DMS53 (cell line): ENCODE measurements at regions not wholly inside any gene's neighbourhood (a gene's known extent, or its start where the extent isn't known, plus 50 kb on each side); places are given as distances from the start of the nearest gene placed in this dataset.
"Not testable (repeated sequence)": the region's sequence is repeated elsewhere in the genome, so short reads cannot be mapped to it uniquely, and the experiment has no call there.

Source experiments
- DNase-seq: peaks from one replicate; lab custom pipeline; 2025; lab: John Stamatoyannopoulos, UW

DNA sequence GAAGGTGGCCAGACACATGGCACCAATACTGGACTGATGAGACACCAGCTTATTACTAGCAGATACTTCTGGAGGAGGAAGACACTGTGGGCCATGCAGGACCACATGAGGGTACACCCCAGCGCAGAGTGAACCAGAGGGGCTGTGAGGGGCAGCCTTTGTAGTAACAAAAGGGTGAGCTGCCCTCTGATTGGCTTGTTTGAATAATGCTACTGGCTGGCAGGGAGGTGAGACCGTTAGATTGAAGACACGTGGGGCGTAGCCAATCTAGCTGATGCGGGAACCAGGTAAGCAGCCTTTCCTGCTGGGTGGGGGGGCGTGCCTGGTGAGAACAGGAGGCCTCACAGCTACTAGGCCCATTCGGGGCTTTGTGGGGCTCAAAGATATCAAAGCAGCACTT lies 102.8 kb upstream of the SEC14L1 start:
- no peak for DNase-seq

DNA sequence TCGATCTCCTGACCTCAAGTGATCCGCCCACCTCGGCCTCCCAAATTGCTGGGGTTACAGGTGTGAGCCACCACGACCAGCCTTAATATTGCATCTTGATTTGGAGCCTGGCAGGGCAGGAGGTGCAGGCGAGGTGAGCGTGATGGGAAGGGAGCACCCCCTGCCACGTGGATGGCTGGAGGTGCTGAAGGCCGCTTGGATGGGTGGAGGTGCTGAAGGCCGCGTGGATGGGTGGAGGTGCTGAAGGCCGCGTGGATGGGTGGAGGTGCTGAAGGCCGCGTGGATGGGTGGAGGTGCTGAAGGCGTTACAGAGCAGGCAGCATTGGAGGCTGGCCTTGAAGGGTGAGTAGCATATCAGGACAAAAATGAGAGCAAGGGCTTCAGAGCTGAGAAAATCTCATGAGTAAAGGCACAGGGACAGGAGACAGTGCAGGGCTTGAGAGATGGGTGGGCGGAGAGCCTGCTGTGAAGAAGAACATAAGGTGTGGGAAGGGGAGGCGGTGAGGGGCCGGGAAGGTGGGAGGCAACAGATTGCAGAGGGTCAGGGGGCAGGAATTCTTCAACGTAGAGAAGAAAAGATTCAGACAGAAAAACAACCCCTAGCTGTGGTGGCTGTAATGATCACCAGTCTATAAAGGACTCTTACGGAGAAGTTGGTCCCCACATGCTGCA lies 101.7 kb upstream of the SEC14L1 start:
- DNase-seq, result no peak

DNA sequence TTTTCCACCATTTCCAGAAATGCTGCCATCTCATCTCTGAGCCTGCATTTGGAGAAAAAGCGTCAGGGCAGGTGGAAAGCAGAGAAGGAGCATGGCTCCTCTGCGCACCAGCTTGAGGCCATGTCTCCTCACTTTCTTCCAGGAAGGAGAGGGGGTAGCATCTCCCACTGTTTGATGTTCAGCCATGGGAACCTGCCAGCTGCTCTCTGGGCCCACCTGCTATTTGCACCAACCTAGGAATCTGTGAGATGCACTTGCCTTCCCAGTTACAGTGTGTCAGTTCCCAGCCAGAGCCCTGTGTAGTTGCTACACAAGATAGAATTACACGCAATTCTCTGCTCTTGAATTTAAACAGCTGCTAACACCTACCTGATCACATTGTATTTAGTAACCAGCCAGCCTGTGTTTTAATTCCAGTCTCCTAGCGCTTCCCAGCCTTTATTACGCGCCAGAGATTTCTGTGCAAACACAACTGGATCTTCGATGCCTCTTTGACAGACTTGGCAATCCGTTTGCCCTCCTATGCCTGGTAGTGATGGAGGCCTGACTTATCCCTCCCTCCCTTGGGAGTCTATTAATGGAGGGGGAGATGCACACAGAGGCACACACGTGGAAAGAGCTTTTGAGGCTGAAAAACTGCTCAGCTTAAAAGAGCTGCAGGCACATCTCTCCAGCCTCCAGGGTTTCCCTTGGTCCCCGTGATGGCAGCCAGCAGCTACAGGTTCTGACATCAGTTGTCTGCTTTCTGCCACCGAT lies 98.1 kb upstream of the SEC14L1 start:
- no peak for DNase-seq

DNA sequence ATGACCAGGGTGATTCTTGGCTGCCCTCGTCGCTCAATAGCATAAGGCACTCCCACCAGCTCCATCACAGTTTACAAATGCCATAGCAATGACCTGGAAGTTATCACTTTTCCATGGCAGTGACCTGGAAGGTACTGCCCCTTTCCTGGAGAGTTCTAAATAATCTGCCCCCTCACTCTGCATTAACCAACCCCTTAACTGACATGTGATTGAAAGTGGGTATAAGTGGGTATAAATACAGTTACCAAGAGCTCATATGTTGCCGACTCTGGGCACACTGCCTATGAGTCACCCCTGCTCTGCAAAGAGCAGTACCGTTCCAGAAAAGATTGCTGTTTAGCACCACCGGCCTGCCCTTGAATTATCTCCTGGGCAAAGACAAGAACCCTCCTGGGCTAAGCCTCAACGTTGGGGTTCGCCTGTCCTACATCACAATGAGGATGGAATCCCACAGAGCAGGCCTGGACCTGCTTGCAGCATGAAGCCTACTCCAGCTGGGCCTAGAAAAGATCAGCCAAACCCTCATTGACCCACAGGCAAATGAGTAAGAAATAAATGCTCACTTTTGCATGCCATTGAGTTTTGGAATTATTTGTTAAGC lies 95.2 kb upstream of the SEC14L1 start:
- DNase-seq, result no peak

DNA sequence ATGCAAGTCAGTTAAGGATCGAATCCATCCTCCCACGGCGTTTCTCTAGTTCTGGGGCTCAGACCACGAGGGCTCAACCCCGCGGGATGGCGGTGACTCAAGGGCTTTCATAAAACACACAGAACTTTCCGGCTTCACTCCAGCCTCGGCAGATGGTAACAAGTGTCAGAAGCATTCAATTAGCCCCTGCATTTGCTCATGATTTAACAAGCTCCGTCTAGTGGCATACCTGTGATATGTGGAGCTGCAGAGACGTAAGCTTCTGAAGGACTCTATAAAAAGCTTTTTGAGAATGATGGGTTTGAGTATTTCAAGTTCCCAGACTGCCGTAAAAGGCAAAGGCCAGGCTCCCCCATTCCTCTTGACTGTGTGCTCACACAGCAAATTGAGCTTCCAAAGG lies 91.3 kb upstream of the SEC14L1 start:
- peak; percentile 37 for DNase-seq

DNA sequence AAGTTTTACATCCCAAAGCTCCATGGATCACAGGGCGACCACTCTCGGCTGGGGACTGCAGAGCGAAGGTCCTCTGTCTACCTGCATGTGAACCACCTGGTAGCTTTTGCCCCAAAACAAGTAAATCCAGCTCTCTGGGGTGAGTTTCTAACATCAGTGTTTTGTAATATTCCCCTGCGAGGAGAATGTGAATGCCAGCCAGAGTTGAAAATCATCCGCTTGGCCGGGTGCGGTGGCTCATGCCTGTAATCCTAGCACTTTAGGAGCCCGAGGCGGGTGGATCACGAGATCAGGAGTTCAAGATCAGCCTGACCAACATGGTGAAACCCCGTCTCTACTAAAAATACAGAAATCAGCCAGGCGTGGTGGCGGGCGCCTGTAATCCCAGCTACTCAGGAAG lies 89.9 kb upstream of the SEC14L1 start:
- DNase-seq, result not testable (repeated sequence)

DNA sequence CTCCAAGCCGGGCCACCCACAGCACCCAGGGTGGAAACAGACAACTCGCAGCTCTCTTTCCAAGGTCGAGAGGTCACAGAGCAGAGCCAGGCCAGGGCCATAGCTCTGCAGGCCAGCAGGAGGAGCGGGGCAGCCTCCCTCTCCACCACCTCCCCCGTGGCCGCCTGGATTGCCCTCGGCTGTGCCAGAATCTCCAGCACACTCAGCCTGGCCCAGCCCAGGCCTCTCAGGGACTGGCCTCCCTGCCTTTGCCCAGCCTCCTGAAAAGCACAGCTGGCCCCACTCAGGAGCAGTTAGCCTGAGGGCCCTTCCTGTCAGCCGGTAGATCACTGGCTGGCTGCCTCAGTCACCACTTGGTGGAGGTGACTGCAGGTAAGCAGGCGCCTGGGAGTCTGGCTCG lies 85.8 kb upstream of the SEC14L1 start:
- no peak for DNase-seq

DNA sequence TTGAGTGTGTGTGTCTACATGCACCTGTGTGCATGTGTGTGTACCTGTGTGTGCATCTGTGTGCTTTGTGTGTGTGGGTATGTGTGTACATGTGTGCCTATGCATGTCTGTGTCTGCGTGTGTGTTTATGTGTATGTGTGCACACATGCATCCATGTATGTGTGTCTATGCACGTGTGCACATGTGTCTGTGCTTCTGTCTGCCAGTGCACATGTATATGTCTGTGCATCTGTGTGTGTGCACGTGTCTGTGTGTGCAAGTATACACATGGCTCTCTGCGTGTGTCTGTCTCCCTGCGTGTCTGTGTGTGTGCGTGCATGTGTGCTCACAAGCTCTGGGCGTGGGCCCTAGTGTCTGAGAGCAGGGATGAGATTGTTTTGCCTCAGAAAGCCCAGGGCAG lies 85.3 kb upstream of the SEC14L1 start:
- DNase-seq, result no peak

DNA sequence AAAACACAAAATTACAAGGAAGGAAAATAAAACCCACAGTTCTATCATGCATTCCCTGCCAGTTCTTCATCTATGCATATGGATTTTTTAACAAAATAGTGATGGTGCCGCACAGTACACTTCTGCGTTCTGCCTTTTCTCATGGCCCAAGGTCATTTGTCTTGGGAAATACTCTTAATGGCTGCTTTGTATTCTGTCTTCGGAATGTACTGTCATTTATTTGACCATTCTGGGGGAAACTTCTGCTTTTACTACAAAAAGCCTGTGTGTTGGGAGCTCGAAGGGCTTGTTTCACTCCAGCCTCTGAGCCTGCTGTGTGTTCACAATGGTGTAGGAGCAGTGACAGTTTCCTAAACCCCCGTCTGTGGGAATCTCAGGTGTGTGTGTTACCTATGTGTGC lies 82.8 kb upstream of the SEC14L1 start:
- no peak for DNase-seq

DNA sequence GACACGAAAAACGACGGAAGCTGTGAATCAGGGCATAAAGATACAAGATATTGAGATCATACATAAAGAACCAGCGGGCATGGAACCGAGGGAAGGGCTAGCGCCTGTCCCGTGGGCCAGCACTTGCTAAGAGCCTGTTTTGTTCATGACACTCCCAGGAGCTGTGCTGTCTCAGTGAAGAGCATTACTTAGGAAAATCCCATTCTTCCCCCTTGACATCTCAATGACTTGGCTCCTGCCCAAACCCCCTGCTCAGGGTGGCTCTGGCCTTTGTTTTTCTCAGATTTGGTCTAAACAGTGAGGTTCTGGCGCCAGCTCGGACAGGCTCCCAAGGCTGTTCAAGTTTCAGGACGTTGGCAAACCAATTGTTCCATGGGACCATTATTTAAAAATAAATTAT lies 79.1 kb upstream of the SEC14L1 start:
- no peak for DNase-seq

DNA sequence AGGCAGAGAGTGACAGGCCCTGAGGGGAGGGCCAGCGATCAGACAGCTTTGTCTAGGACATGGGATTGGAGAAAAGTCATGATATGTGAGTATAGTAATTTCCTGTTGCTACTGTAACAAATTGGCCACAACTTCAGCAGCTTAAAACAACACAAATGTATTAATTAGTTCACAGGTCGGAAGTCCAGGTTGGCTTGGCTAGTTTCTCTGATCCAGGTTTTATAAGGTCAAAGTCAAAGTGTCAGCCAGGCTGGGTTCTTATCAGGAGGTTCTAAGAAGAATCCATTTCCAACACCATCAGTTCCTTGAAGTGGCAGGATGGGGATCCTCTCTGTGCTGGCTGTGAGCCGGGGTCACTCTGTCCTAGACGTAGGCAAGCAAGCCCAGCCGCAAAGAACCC lies 76.2 kb upstream of the SEC14L1 start:
- DNase-seq, result no peak

DNA sequence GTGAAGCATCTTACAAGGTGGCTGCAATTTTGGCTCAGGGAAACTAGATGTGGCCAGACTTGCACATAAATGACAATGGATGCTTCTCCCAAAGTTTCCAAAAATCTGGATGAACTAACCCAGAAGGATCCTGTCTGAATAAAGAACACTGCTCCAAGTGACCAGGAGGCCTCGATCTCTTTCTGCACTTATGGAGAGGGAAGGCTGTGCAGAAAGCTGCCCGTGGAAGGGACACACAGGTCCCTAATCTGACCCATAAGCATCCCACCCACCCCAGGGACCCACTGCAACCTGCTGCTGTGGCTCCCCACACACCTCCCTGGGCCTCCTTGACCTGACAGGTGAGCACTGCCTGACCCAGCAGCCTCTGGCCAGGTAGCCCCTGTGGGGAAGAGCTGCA lies 74.6 kb upstream of the SEC14L1 start:
- DNase-seq, result no peak

DNA sequence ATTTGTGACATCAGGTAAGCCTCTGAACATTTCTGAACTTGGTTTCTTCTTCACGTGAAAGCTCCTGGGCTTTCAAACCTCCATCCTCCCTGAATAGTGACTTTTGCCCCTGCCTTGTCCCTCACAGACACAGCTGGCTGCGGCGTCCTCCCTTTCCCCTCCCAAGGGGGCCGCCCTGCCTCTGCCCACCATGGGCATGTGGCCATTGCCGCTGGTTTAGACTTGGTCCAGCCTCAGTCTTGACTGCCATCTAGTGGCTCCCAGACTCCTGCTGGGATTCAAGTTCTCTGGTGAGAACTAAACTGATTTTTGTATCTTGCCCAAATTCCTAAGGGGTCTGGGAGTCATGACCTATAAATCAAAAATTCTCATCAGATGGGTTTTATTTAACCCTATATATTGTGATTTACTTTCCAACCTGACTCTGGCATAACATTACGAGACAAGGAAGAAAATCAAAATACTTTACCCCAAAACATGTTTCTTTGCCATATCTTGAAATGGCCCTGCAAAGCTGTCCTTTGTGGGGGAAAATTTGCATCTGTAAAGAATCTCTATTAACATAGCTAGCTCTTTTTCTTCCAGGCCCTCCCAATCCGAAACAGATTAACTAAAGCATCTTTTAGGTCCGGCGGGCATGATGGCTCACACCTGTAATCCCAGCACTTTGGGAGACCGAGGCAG lies 73.9 kb upstream of the SEC14L1 start:
- peak; percentile 65 for DNase-seq

DNA sequence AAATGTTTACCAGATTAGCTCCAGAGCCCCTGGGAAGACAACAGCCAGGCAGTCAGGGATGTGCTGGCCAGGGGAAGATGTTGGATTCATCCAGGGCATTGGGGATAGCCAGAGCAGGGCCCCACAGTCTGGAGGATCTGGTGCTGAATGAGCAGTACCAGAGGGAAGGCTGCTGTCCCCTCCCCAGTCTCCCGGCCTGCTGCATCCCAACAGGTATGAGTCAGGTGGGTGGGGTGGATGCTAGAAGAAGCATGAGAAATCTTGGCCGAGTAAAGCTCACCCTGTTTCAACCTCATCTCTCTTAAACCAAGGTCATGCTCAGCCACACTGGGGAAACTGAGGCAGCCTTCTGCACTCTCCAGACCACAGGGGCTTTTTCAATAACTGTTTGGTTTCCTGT lies 71.9 kb upstream of the SEC14L1 start:
- no peak for DNase-seq

DNA sequence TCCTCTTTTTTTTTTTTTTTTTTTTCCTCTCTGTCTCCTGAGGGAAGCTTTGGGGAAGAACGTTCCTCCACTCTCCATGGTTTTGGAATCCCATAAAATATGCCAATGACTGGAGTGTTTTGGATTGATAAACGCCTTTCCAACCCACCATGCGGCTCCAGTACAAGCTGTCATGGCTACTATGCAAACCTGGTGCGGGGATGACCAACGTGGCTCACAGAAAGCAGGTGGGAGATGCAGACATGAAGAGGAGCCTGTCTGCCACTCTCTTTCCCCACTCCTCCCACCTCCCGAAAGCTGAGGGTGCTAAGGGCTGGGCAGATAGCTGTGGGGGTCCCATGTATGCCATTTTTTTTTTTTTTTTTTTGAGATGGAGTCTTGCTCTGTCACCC lies 69.9 kb upstream of the SEC14L1 start:
- DNase-seq, result no peak

DNA sequence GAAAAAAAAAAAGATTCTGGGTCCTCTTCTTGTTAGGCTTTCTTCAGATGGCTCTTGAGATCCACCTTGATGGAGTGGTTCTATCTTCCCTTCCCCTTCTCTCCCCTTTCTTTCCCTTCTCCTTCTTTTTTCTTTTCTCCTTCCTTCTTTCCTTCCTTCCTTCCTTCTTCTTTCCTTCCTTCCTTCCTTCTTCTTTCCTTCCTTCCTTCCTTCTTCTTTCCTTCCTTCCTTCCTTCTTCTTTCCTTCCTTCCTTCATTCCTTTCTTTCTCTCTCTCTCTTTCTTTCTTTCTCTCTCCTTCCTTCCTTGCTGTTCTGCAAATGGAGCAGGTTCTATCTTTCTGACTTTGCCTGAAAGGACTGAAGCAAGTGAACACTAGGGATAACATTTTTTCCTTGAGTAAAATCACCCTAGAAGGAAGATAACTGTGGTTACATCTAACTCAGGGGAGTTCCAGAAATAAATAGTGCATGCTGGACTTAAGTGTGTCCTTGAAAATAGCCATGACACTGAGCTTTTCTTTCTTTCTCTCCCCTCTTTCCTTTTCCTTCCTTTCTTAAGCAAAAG lies 68.8 kb upstream of the SEC14L1 start:
- DNase-seq, result no peak

DNA sequence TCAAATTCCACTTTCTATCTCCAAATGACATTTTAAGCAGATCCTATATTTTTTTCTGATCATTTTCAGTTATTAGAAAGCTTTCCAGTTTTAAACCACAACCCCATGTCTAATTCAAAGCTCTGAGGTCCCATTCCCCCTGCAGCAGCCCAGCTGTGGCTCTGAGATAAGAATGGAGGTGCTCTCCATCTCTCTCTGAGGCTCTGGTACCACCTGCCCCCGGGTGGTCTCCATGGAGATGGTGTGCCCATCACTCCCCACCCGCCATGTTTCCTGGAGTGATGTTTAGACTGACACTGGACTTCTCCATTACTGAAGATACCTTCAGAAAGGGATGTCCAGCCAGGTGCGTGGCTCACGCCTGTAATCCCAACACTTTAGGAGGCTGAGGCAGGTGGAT lies 68.1 kb upstream of the SEC14L1 start:
- DNase-seq, result no peak

DNA sequence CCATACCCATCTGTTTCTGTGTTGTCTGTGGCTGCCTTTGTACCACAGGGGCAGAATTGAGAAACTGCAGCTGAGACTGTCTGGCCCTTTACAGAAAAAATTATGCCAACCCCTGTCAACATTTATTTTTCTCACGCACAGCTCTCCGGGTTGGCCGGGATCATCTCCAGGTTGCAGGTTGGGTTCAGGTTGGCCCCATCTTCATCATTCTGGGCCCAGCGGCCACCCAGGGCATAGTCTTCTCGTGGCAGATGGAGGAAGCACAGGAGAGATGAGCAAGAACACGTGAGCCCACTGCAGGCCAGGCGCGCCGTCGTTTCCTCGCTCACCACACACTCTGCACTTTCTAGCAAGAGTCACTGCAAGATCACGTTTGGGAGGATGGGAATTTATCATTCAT lies 66.1 kb upstream of the SEC14L1 start:
- DNase-seq, result no peak

DNA sequence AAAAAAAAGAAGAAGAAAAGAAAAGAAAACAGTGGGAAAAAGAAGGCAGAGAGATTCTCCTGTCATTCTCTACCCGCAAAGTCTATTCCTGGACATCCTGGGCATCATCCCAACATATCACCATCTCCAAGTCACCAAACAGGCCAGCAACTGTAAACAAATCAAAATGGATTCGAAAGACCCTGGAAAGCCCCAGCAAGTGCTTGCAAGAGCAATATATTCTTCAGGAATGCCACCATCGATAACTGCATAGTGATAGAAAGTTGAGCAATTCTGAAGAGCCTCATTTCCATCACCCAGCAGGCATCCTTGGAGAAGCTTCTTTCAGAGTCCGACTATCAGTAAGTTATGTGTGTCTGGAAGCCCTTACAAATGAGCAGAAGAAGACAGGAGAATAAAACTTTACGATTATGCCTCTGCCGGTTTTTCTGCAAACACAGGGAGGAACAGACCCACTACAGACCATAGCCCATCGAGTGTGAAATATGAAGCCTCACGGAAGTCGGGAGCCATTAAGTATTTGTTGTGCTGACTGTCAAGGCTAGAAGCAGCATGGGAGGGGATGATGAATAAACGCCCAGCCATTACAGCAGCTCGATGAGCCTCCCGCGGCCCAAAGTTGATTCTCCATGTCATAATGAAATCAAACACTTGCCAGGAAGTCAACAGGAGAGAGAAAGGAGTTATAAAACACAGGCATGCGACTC lies 64.5 kb upstream of the SEC14L1 start:
- peak; percentile 34 for DNase-seq

DNA sequence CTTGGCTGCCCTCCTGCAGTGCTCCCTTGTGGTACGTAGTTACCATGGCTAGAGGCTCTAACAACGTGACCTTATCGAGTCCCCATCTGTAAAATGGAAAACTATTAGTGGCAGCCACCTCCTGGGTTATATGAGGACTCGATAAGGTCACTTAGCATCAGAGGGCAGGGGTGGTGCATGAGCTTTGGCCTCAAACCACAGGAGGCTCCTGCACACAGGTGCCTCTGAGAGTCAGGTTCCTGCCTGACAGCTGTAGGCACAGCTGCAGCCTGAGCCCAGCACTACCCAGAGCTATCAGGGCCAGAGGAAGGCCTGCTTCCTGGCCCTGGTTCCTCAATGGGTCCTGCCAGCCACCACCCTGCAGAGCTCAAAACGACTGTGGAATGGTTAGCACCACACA lies 57.2 kb upstream of the SEC14L1 start:
- DNase-seq, result peak; percentile 27

DNA sequence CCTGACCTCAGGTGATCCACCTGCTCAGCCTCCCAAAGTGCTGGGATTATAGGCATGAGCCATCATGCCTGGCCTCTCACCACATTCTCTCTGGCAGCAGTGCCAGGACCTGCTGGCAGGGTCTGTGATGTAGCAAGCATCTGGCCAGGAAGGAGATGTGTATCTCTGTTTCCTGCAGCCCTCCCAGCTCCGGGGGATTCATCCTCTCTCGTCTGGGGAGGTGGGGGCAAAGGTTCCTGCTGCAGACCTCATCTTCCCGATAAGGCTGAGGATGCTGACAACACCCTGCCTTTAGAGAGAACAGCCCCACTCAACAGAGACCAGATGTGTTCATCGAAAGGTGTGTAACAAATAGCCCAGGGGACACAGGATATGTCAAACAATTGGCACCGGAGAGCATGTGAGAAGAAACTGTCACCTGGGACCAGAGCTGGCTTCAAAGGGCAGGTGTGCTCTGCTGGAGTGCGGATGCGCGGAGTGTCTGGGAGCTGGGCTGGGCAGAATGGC lies 54.8 kb upstream of the SEC14L1 start:
- peak; percentile 79 for DNase-seq
